ENCODE measurements at regions not wholly inside any gene's neighbourhood (a gene's known extent, or its start where the extent isn't known, plus 50 kb on each side); places are given as distances from the start of the nearest gene placed in this dataset.

DNA sequence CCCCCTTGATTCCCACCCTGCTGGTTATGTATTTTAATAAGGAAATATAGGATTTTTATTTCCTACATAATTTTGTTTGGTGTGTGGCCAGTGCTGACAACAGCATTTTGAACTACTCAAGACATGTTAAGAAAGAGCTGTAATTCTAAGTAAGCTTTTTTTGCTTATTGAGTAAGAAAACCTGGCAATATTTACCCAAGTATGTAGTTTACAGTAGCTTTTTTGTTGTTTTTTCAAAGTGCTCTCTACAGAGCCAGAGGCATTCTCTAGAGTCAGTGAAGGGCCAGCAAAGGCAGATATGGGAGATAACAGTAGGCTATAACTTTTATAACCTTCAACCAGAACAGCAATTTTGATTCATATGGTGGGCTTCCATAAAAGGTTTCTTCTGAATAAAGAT lies 63.2 kb upstream of the TMEM168 start:
- Mint-ChIP-seq H3K4me1 (peaks cover 5 to 11% (median 8%) of the 10 kb centered on the region in 4 donors), H3K4me3 (no peak overlapping the region), H3K27me3 (no peaks in the 10 kb centered on the region), H3K9me3 (peaks cover 0 to 4% (median 0%) of the 10 kb centered on the region in 8 donors), H3K36me3 (peaks cover 20 to 25% of the 10 kb centered on the region in 2 donors), H3K27ac (no peak overlapping the region)
- ChIA-PET CTCF (ENCODE audit: partially characterized antibody) (no interaction called here), POLR2A (ENCODE audit: partially characterized antibody) (no interaction called here)
- DNase-seq, result no peak
- Histone ChIP-seq H3K4me3 (ENCODE audit: low read length in 2 of 2) (no peak overlapping the region), H3K36me3 (ENCODE audit: insufficient read depth, low read length) (no peaks in the 10 kb centered on the region), H3K27me3 (ENCODE audit: insufficient read depth, low read length) (no peaks in the 10 kb centered on the region), H3K27ac (ENCODE audit: low read depth, low read length) (no peak overlapping the region), H3K4me1 (ENCODE audit: insufficient read depth, low read length) (no peaks in the 10 kb centered on the region), H3K9me3 (ENCODE audit: control insufficient read depth in 1 of 2, low read length in 2 of 2) (no peaks in the 10 kb centered on the region)
- intact Hi-C loops (cut with micrococcal nuclease), result no loop called here

DNA sequence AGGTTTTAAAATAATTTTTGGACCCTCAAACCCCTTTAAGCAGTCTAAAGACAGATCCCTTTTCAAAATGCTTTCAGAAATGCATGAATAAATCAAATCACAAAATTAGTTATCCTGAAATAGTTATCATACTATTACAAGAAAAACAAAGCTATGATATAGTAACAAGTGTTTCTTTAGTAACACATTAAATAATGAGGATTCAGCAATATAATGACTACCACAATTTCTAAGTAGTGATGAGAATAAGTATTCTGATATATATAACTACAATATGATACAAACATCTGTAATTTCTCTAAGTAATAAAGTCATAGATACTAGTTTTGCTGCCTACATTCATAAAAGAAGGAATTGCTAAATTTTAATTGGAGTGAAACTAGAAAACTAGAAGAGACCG lies 53.0 kb upstream of the TMEM168 start:
- intact Hi-C loops (cut with micrococcal nuclease), result no loop called here
- no peak for DNase-seq
- no peak overlapping the region for H3K27ac ChIP-seq (ENCODE audit: low read depth, low read length)
- no peak overlapping the region for H3K4me3 ChIP-seq (ENCODE audit: low read length in 2 of 2)
- H3K36me3 ChIP-seq (ENCODE audit: insufficient read depth, low read length), result no peaks in the 10 kb centered on the region
- Mint-ChIP-seq H3K9me3 (peaks cover 0 to 2% (median 0%) of the 10 kb centered on the region in 8 donors), H3K4me1 (peaks cover 8 to 36% (median 25%) of the 10 kb centered on the region in 4 donors), H3K4me3 (no peak overlapping the region), H3K27me3 (no peaks in the 10 kb centered on the region), H3K27ac (no peak overlapping the region), H3K36me3 (peaks cover 13 to 31% of the 10 kb centered on the region in 2 donors)
- no peaks in the 10 kb centered on the region for H3K9me3 ChIP-seq (ENCODE audit: control insufficient read depth in 1 of 2, low read length in 2 of 2)
- no peaks in the 10 kb centered on the region for H3K27me3 ChIP-seq (ENCODE audit: insufficient read depth, low read length)
- H3K4me1 ChIP-seq (ENCODE audit: insufficient read depth, low read length), result no peaks in the 10 kb centered on the region
- ChIA-PET CTCF (ENCODE audit: partially characterized antibody) (no interaction called here), POLR2A (ENCODE audit: partially characterized antibody) (no interaction called here)

Measured in CD4-positive, alpha-beta memory T cell (primary cell).